ENCODE measurements at regions not wholly inside any gene's neighbourhood (a gene's known extent, or its start where the extent isn't known, plus 50 kb on each side); places are given as distances from the start of the nearest gene placed in this dataset.

DNA sequence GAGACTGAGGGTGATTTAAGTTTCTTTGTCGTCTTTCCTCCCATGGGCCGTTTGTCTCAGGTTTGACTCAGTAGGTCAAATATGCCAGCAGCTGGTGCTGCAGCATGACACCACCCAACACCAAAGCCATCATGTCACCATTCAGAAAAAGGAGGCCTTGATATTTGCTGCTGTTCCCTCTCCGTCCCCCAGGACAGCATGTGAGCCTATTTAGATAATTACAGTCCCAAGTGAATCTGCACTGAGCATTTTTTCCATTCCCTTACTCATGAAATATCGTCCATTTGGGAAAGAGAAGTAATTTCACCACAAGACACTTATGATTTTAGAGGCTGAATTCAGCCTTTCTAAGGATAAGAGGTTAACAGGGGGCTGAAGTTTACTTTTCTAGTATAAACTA lies 62.2 kb upstream of the ADORA2B start:
- TF ChIP-seq, protein P1, sequence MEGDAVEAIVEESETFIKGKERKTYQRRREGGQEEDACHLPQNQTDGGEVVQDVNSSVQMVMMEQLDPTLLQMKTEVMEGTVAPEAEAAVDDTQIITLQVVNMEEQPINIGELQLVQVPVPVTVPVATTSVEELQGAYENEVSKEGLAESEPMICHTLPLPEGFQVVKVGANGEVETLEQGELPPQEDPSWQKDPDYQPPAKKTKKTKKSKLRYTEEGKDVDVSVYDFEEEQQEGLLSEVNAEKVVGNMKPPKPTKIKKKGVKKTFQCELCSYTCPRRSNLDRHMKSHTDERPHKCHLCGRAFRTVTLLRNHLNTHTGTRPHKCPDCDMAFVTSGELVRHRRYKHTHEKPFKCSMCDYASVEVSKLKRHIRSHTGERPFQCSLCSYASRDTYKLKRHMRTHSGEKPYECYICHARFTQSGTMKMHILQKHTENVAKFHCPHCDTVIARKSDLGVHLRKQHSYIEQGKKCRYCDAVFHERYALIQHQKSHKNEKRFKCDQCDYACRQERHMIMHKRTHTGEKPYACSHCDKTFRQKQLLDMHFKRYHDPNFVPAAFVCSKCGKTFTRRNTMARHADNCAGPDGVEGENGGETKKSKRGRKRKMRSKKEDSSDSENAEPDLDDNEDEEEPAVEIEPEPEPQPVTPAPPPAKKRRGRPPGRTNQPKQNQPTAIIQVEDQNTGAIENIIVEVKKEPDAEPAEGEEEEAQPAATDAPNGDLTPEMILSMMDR (IDR thresholded peaks at IDR 0.05) = no peak
- TF ChIP-seq EP300 (IDR thresholded peaks at IDR 0.05) (no peak), POLR2A (IDR thresholded peaks at IDR 0.05) (no peak)

Measured in tibial nerve (tissue), 4 donors.